ENCODE measurements at regions not wholly inside any gene's neighbourhood (a gene's known extent, or its start where the extent isn't known, plus 50 kb on each side); places are given as distances from the start of the nearest gene placed in this dataset.

GRCh38 chr7:94104301-94104700 is 100.1 kb upstream of the BET1 start:
- Histone ChIP-seq H3K4me1 (ENCODE audit: control insufficient read depth, insufficient read depth, low read length) (no peaks in the 10 kb centered on the region), H3K27me3 (ENCODE audit: control insufficient read depth in 1 of 2, insufficient read depth in 2 of 2, low read length in 2 of 2) (no peaks in the 10 kb centered on the region), H3K9me3 (ENCODE audit: control insufficient read depth in 2 of 2, low read length in 2 of 2) (no peaks in the 10 kb centered on the region), H3K4me3 (ENCODE audit: low read length in 2 of 2) (no peak overlapping the region), H3K9ac (ENCODE audit: low read length in 2 of 2) (no peak overlapping the region), H3K27ac (ENCODE audit: low read length) (no peak overlapping the region), H3K36me3 (ENCODE audit: control insufficient read depth in 2 of 2, insufficient read depth in 2 of 2, low read length in 2 of 2) (no peaks in the 10 kb centered on the region)

GRCh38 chr7:94109556-94109955 is 105.4 kb upstream of the BET1 start:
- Histone ChIP-seq H3K4me1 (ENCODE audit: control insufficient read depth, insufficient read depth, low read length) (no peaks in the 10 kb centered on the region), H3K4me3 (ENCODE audit: low read length in 2 of 2) (no peak overlapping the region), H3K27me3 (ENCODE audit: control insufficient read depth in 1 of 2, insufficient read depth in 2 of 2, low read length in 2 of 2) (no peaks in the 10 kb centered on the region), H3K27ac (ENCODE audit: low read length) (no peak overlapping the region), H3K36me3 (ENCODE audit: control insufficient read depth in 2 of 2, insufficient read depth in 2 of 2, low read length in 2 of 2) (no peaks in the 10 kb centered on the region), H3K9ac (ENCODE audit: low read length in 2 of 2) (no peak overlapping the region), H3K9me3 (ENCODE audit: control insufficient read depth in 2 of 2, low read length in 2 of 2) (no peaks in the 10 kb centered on the region)

- H3K9me3 ChIP-seq (ENCODE audit: control insufficient read depth in 2 of 2, low read length in 2 of 2) = no peaks in the 10 kb centered on the region
- H3K9ac ChIP-seq (ENCODE audit: low read length in 2 of 2) = no peak overlapping the region
- H3K4me1 ChIP-seq (ENCODE audit: control insufficient read depth, insufficient read depth, low read length) = no peaks in the 10 kb centered on the region
- H3K27me3 ChIP-seq (ENCODE audit: control insufficient read depth in 1 of 2, insufficient read depth in 2 of 2, low read length in 2 of 2) = no peaks in the 10 kb centered on the region
- H3K27ac ChIP-seq (ENCODE audit: low read length) = no peak overlapping the region
- no peak overlapping the region for H3K4me3 ChIP-seq (ENCODE audit: low read length in 2 of 2)
- H3K36me3 ChIP-seq (ENCODE audit: control insufficient read depth in 2 of 2, insufficient read depth in 2 of 2, low read length in 2 of 2) = no peaks in the 10 kb centered on the region
Observed at GRCh38 chr7:94111009-94111408, 106.9 kb upstream of the BET1 start.

GRCh38 chr7:94115316-94115715 is 111.2 kb upstream of the BET1 start:
- H3K9ac ChIP-seq (ENCODE audit: low read length in 2 of 2) = no peak overlapping the region
- H3K27ac ChIP-seq (ENCODE audit: low read length) = no peak overlapping the region

GRCh38 chr7:94123136-94123535 is 119.0 kb upstream of the BET1 start:
- no peak overlapping the region for H3K4me3 ChIP-seq (ENCODE audit: low read length in 2 of 2)
- peaks cover 0 to 2% of the 10 kb centered on the region in 2 donors for H3K27me3 ChIP-seq (ENCODE audit: control insufficient read depth in 1 of 2, insufficient read depth in 2 of 2, low read length in 2 of 2)
- H3K27ac ChIP-seq (ENCODE audit: low read length) = no peak overlapping the region
- no peaks in the 10 kb centered on the region for H3K4me1 ChIP-seq (ENCODE audit: control insufficient read depth, insufficient read depth, low read length)
- no peaks in the 10 kb centered on the region for H3K9me3 ChIP-seq (ENCODE audit: control insufficient read depth in 2 of 2, low read length in 2 of 2)
- H3K9ac ChIP-seq (ENCODE audit: low read length in 2 of 2) = no peak overlapping the region
- no peaks in the 10 kb centered on the region for H3K36me3 ChIP-seq (ENCODE audit: control insufficient read depth in 2 of 2, insufficient read depth in 2 of 2, low read length in 2 of 2)

More at GRCh38 chr7:94115316-94115715, 111.2 kb upstream of the BET1 start:
- Histone ChIP-seq H3K4me1 (ENCODE audit: control insufficient read depth, insufficient read depth, low read length) (no peaks in the 10 kb centered on the region), H3K9me3 (ENCODE audit: control insufficient read depth in 2 of 2, low read length in 2 of 2) (no peaks in the 10 kb centered on the region), H3K27me3 (ENCODE audit: control insufficient read depth in 1 of 2, insufficient read depth in 2 of 2, low read length in 2 of 2) (no peaks in the 10 kb centered on the region), H3K4me3 (ENCODE audit: low read length in 2 of 2) (no peak overlapping the region), H3K36me3 (ENCODE audit: control insufficient read depth in 2 of 2, insufficient read depth in 2 of 2, low read length in 2 of 2) (no peaks in the 10 kb centered on the region)

GRCh38 chr7:94127026-94127425 is 122.9 kb upstream of the BET1 start:
- H3K4me3 ChIP-seq (ENCODE audit: low read length in 2 of 2) = no peak overlapping the region
- H3K27ac ChIP-seq (ENCODE audit: low read length) = no peak overlapping the region
- no peak overlapping the region for H3K9ac ChIP-seq (ENCODE audit: low read length in 2 of 2)
- H3K27me3 ChIP-seq (ENCODE audit: control insufficient read depth in 1 of 2, insufficient read depth in 2 of 2, low read length in 2 of 2) = peaks cover 0 to 2% of the 10 kb centered on the region in 2 donors
- H3K4me1 ChIP-seq (ENCODE audit: control insufficient read depth, insufficient read depth, low read length) = no peaks in the 10 kb centered on the region
- H3K36me3 ChIP-seq (ENCODE audit: control insufficient read depth in 2 of 2, insufficient read depth in 2 of 2, low read length in 2 of 2) = no peaks in the 10 kb centered on the region
- H3K9me3 ChIP-seq (ENCODE audit: control insufficient read depth in 2 of 2, low read length in 2 of 2) = no peaks in the 10 kb centered on the region

GRCh38 chr7:94128072-94128471 is 123.9 kb upstream of the BET1 start:
- no peak overlapping the region for H3K4me3 ChIP-seq (ENCODE audit: low read length in 2 of 2)
- H3K27me3 ChIP-seq (ENCODE audit: control insufficient read depth in 1 of 2, insufficient read depth in 2 of 2, low read length in 2 of 2) = no peaks in the 10 kb centered on the region
- no peak overlapping the region for H3K9ac ChIP-seq (ENCODE audit: low read length in 2 of 2)
- H3K36me3 ChIP-seq (ENCODE audit: control insufficient read depth in 2 of 2, insufficient read depth in 2 of 2, low read length in 2 of 2) = no peaks in the 10 kb centered on the region
- H3K9me3 ChIP-seq (ENCODE audit: control insufficient read depth in 2 of 2, low read length in 2 of 2) = no peaks in the 10 kb centered on the region
- H3K4me1 ChIP-seq (ENCODE audit: control insufficient read depth, insufficient read depth, low read length) = no peaks in the 10 kb centered on the region
- H3K27ac ChIP-seq (ENCODE audit: low read length) = no peak overlapping the region

GRCh38 chr7:94129443-94130140 is 125.4 kb upstream of the BET1 start:
- Histone ChIP-seq H3K36me3 (ENCODE audit: control insufficient read depth in 2 of 2, insufficient read depth in 2 of 2, low read length in 2 of 2) (no peaks in the 10 kb centered on the region), H3K4me1 (ENCODE audit: control insufficient read depth, insufficient read depth, low read length) (no peaks in the 10 kb centered on the region), H3K4me3 (ENCODE audit: low read length in 2 of 2) (no peak overlapping the region), H3K27ac (ENCODE audit: low read length) (no peak overlapping the region), H3K27me3 (ENCODE audit: control insufficient read depth in 1 of 2, insufficient read depth in 2 of 2, low read length in 2 of 2) (no peaks in the 10 kb centered on the region), H3K9me3 (ENCODE audit: control insufficient read depth in 2 of 2, low read length in 2 of 2) (no peaks in the 10 kb centered on the region), H3K9ac (ENCODE audit: low read length in 2 of 2) (no peak overlapping the region)

GRCh38 chr7:94130716-94131115 is 126.6 kb upstream of the BET1 start:
- Histone ChIP-seq H3K4me3 (ENCODE audit: low read length in 2 of 2) (no peak overlapping the region), H3K27me3 (ENCODE audit: control insufficient read depth in 1 of 2, insufficient read depth in 2 of 2, low read length in 2 of 2) (no peaks in the 10 kb centered on the region), H3K9ac (ENCODE audit: low read length in 2 of 2) (no peak overlapping the region), H3K27ac (ENCODE audit: low read length) (no peak overlapping the region), H3K9me3 (ENCODE audit: control insufficient read depth in 2 of 2, low read length in 2 of 2) (no peaks in the 10 kb centered on the region), H3K36me3 (ENCODE audit: control insufficient read depth in 2 of 2, insufficient read depth in 2 of 2, low read length in 2 of 2) (no peaks in the 10 kb centered on the region), H3K4me1 (ENCODE audit: control insufficient read depth, insufficient read depth, low read length) (no peaks in the 10 kb centered on the region)

GRCh38 chr7:94133460-94133859 is 129.3 kb upstream of the BET1 start:
- no peak overlapping the region for H3K27ac ChIP-seq (ENCODE audit: low read length)
- H3K9ac ChIP-seq (ENCODE audit: low read length in 2 of 2) = no peak overlapping the region
- H3K4me3 ChIP-seq (ENCODE audit: low read length in 2 of 2) = no peak overlapping the region
- H3K4me1 ChIP-seq (ENCODE audit: control insufficient read depth, insufficient read depth, low read length) = no peaks in the 10 kb centered on the region
- H3K9me3 ChIP-seq (ENCODE audit: control insufficient read depth in 2 of 2, low read length in 2 of 2) = no peaks in the 10 kb centered on the region
- no peaks in the 10 kb centered on the region for H3K27me3 ChIP-seq (ENCODE audit: control insufficient read depth in 1 of 2, insufficient read depth in 2 of 2, low read length in 2 of 2)
- H3K36me3 ChIP-seq (ENCODE audit: control insufficient read depth in 2 of 2, insufficient read depth in 2 of 2, low read length in 2 of 2) = no peaks in the 10 kb centered on the region

GRCh38 chr7:94135180-94135579 is 131.0 kb upstream of the BET1 start:
- H3K27ac ChIP-seq (ENCODE audit: low read length) = no peak overlapping the region
- H3K4me3 ChIP-seq (ENCODE audit: low read length in 2 of 2) = no peak overlapping the region
- H3K4me1 ChIP-seq (ENCODE audit: control insufficient read depth, insufficient read depth, low read length) = no peaks in the 10 kb centered on the region
- no peaks in the 10 kb centered on the region for H3K36me3 ChIP-seq (ENCODE audit: control insufficient read depth in 2 of 2, insufficient read depth in 2 of 2, low read length in 2 of 2)
- no peaks in the 10 kb centered on the region for H3K9me3 ChIP-seq (ENCODE audit: control insufficient read depth in 2 of 2, low read length in 2 of 2)
- H3K9ac ChIP-seq (ENCODE audit: low read length in 2 of 2) = no peak overlapping the region
- H3K27me3 ChIP-seq (ENCODE audit: control insufficient read depth in 1 of 2, insufficient read depth in 2 of 2, low read length in 2 of 2) = no peaks in the 10 kb centered on the region

Data from stomach smooth muscle (tissue), 2 donors.